HepG2 (cell line): ENCODE measurements at regions not wholly inside any gene's neighbourhood (a gene's known extent, or its start where the extent isn't known, plus 50 kb on each side); places are given as distances from the start of the nearest gene placed in this dataset.

Experiments
- ATAC-seq: fragments of 200-7000 bp; cut with Tn5 transposase; 3 replicates; pipeline ENCODE4 v1.9.1; 2020; ENCODE audit warnings: mild to moderate bottlenecking, moderate library complexity
- BruUV-seq: library from RNA; stranded (reverse); fragments of 400-500 nt; replicated peaks from 2 replicates; lab custom pipeline; 2021; lab: Mats Ljungman, UMichigan
- CTCF ChIA-PET: fragments of 300-600 bp; formaldehyde crosslinking; extraction: SDS; loops from one replicate; lab custom pipeline; 2021; ENCODE audit warnings: low total read pairs, inconsistent platforms, low intra/inter-chr PET ratio; lab: Yijun Ruan, JAX
- POLR2A ChIA-PET: fragments of 350-600 bp; sonication (Branson Sonifier 250); formaldehyde crosslinking; loops from one replicate; lab custom pipeline; 2020; ENCODE audit warnings: antibody characterized with exemption, inconsistent platforms; lab: Yijun Ruan, JAX
- DNase-seq: peaks from one replicate; pipeline ENCODE4 v3.0.0-alpha.2; 2015; ENCODE audit warnings: low spot score
- FAIRE-seq: peaks from 3 replicates; lab custom pipeline; 2011; peaks lifted over from hg19 to GRCh38; lab: Jason Lieb, UNC
- H2AFZ ChIP-seq: one replicate; pipeline ENCODE4 v1.6.1; 2011; ENCODE audit warnings: low read length, inconsistent platforms
- H3K27ac ChIP-seq: fragments of 300-600 bp; 3 replicates; pipeline ENCODE4 v1.8.0; 2011; ENCODE audit warnings: mixed run types, mild to moderate bottlenecking, mixed read lengths, low read length, inconsistent platforms; ENCODE audit not compliant: insufficient read depth; ENCODE audit errors: extremely low read length
- H3K27me3 ChIP-seq, 2 experiments: fragments of 200-600 bp in 1 of 2; 2 replicates in 1 of 2; 3 replicates in 1 of 2; pipeline versions ENCODE4 v1.6.0 to v1.8.0; 2011; ENCODE audit warnings: low read length in 2 of 2, mild to moderate bottlenecking in 2 of 2, moderate library complexity in 2 of 2, inconsistent platforms in 1 of 2; ENCODE audit not compliant: insufficient read depth in 2 of 2, control insufficient read depth in 1 of 2
- H3K36me3 ChIP-seq, 2 experiments: fragments of 200-600 bp in 1 of 2; replicated peaks in 1 of 2; 2 replicates in 1 of 2; 3 replicates in 1 of 2; pipeline versions ENCODE4 v1.5.1 to v1.8.0; 2011; ENCODE audit warnings: low read length in 2 of 2, inconsistent platforms in 1 of 2; ENCODE audit not compliant: insufficient read depth in 2 of 2, control insufficient read depth in 1 of 2
- H3K4me1 ChIP-seq: 2 replicates; pipeline ENCODE4 v1.5.1; 2012; ENCODE audit warnings: low read length, inconsistent platforms; ENCODE audit not compliant: insufficient read depth
- H3K4me2 ChIP-seq: 2 replicates; pipeline ENCODE4 v1.6.0; 2011; ENCODE audit warnings: low read depth, low read length, inconsistent platforms
- H3K4me3 ChIP-seq, 3 experiments: fragments of 200-600 bp in 1 of 3; sonication (generic), shearing (Covaris generic) in 1 of 3; replicated peaks in 1 of 3; 2 replicates each; pipeline ENCODE4 v1.5.1; 2011 to 2016; ENCODE audit warnings: low read length in 3 of 3, inconsistent platforms in 2 of 3, low read depth in 2 of 3, mild to moderate bottlenecking in 2 of 3, control low read depth in 1 of 3, mixed read lengths in 1 of 3; ENCODE audit not compliant: insufficient read depth in 1 of 3
- H3K79me2 ChIP-seq: one replicate; pipeline ENCODE4 v1.6.1; 2011; ENCODE audit warnings: low read length, inconsistent platforms; ENCODE audit not compliant: insufficient read depth
- H3K9ac ChIP-seq: 2 replicates; pipeline ENCODE4 v1.6.0; 2011; ENCODE audit warnings: mild to moderate bottlenecking, low read depth, low read length, inconsistent platforms; ENCODE audit not compliant: insufficient read depth
- H3K9me3 ChIP-seq: 2 replicates; pipeline ENCODE4 v1.5.1; 2012; ENCODE audit warnings: mild to moderate bottlenecking, low read length
- H4K20me1 ChIP-seq: 2 replicates; pipeline ENCODE4 v1.6.0; 2011; ENCODE audit warnings: inconsistent platforms, mild to moderate bottlenecking, low read length, moderate library complexity; ENCODE audit not compliant: insufficient read depth
- CREB1 ChIP-seq, 2 experiments: fragments of 450-650 bp in 1 of 2; IDR thresholded peaks; 2 replicates each; pipeline ENCODE4 v1.6.1; 2016 to 2017; ENCODE audit warnings: control low read depth in 1 of 2, mild to moderate bottlenecking in 1 of 2, missing compliant biosample characterization in 1 of 2, missing genetic modification characterization in 1 of 2
- IKZF5 ChIP-seq: IDR thresholded peaks from 2 replicates; pipeline ENCODE4 v1.6.1; 2018; ENCODE audit warnings: missing genetic modification reagents, mild to moderate bottlenecking, missing compliant biosample characterization
- MAFF ChIP-seq: IDR thresholded peaks from 2 replicates; pipeline ENCODE4 v1.6.1; 2011; ENCODE audit warnings: low read depth, low read length, improper control_type of control experiment
- MAFK ChIP-seq, 2 experiments: IDR thresholded peaks in 1 of 2; conservative IDR thresholded peaks in 1 of 2; 2 replicates each; pipeline ENCODE4 v1.6.1; 2011; ENCODE audit warnings: improper control_type of control experiment in 2 of 2, low read length in 2 of 2
- SMAD9 ChIP-seq: sonication (generic); formaldehyde crosslinking; IDR thresholded peaks from 2 replicates; pipeline ENCODE4 v1.5.1; 2020; ENCODE audit warnings: mild to moderate bottlenecking, missing genetic modification reagents
- ZBTB39 ChIP-seq: sonication (generic); formaldehyde crosslinking; IDR thresholded peaks from 2 replicates; pipeline ENCODE4 v1.5.0; 2020; ENCODE audit warnings: missing genetic modification reagents
- ZNF510 ChIP-seq: sonication (generic); formaldehyde crosslinking; IDR thresholded peaks from 2 replicates; pipeline ENCODE4 v1.4.0; 2020; ENCODE audit warnings: low read depth, mild to moderate bottlenecking, missing genetic modification reagents
- ZNF678 ChIP-seq: sonication (generic); formaldehyde crosslinking; IDR thresholded peaks from 2 replicates; pipeline ENCODE4 v1.4.0; 2020; ENCODE audit warnings: mild to moderate bottlenecking, missing genetic modification reagents
- WGBS: methylation state at CpG from one replicate; pipeline ENCODE4 v1.1.6; 2017; ENCODE audit warnings: low lambda C conversion rate; 5-methylcytosine and 5-hydroxymethylcytosine counted together
- in situ Hi-C: cut with HindIII; loops from 2 replicates; pipeline ENCODE4 v1.10.0; 2017; ENCODE audit warnings: low pct_unique_long_range_greater_than_20kb; ENCODE audit not compliant: extremely low pct_ligation_motif_present
- intact Hi-C: fragments of 100-400 bp; cut with micrococcal nuclease; formaldehyde crosslinking; loops from one replicate; pipeline ENCODE4 v1.10.0; 2022; ENCODE audit not compliant: unreplicated experiment

GRCh38 chr2:210997373-210997772 lies 441.0 kb downstream of the CPS1 start (continued):
- no peak for TF ChIP-seq ZBTB39 (CRISPR knock-in tag)

GRCh38 chr2:210998334-210998733 lies 441.9 kb downstream of the CPS1 start:
- BruUV-seq: no TSS peak
- intact Hi-C loops: no loop called here
- 54% methylated on average over 2 of the region's 2 CpGs for WGBS
- no peaks in the 10 kb centered on the region for H3K27me3 ChIP-seq
- H3K4me2 ChIP-seq: no peak overlapping the region
- no peak overlapping the region for H3K4me3 ChIP-seq
- H3K27ac ChIP-seq: no peak overlapping the region
- no peak overlapping the region for H3K9ac ChIP-seq
- no peaks in the 10 kb centered on the region for H3K9me3 ChIP-seq
- ChIA-PET POLR2A (no interaction called here), CTCF (no interaction called here)
- FAIRE-seq (no peak), DNase-seq (no peak), ATAC-seq (no peak)
- no peaks in the 10 kb centered on the region for H3K79me2 ChIP-seq
- no peaks in the 10 kb centered on the region for H3K36me3 ChIP-seq
- TF ChIP-seq SMAD9 (CRISPR knock-in tag): no peak
- peak; percentile 92 for TF ChIP-seq MAFF
- 0 out of 2 replicates have a peak, but pooled peaks have one; percentile 9 for TF ChIP-seq CREB1 (IDR thresholded peaks at IDR 0.05)
- no peak for TF ChIP-seq CREB1 (CRISPR knock-in tag; IDR thresholded peaks at IDR 0.05)
- TF ChIP-seq ZNF510 (CRISPR knock-in tag): no peak
- TF ChIP-seq IKZF5 (CRISPR knock-in tag): no peak
- TF ChIP-seq ZNF678 (CRISPR knock-in tag): no peak
- TF ChIP-seq MAFK (conservative IDR thresholded peaks at IDR 0.05 in 1 of 2, IDR thresholded peaks at IDR 0.05 in 1 of 2; ENCODE audit: low read length in 2 of 2): peak; percentile 88 to 97
- H3K4me1 ChIP-seq: no peaks in the 10 kb centered on the region
- in situ Hi-C loops: no loop called here
- H2AFZ ChIP-seq: no peak overlapping the region
- H4K20me1 ChIP-seq: no peaks in the 10 kb centered on the region
